HEK293T (cell line): ENCODE measurements at regions not wholly inside any gene's neighbourhood (a gene's known extent, or its start where the extent isn't known, plus 50 kb on each side); places are given as distances from the start of the nearest gene placed in this dataset.

Experiments
- FOXM1 ChIP-seq: fragments of 450-650 bp; IDR thresholded peaks from 2 replicates; pipeline ENCODE4 v1.6.1; 2017; ENCODE audit warnings: mild to moderate bottlenecking, borderline replicate concordance
- LEF1 ChIP-seq: fragments of 450-650 bp; IDR thresholded peaks from 2 replicates; pipeline ENCODE4 v1.6.1; 2017; ENCODE audit warnings: mild to moderate bottlenecking, borderline replicate concordance
- SP1 ChIP-seq: fragments of 450-650 bp; IDR thresholded peaks from 2 replicates; pipeline ENCODE4 v1.6.1; 2017
- SUZ12 ChIP-seq: fragments of 450-650 bp; IDR thresholded peaks from 2 replicates; pipeline ENCODE4 v1.6.1; 2016; ENCODE audit warnings: mild to moderate bottlenecking
- TARDBP ChIP-seq: fragments of 450-650 bp; IDR thresholded peaks from 2 replicates; pipeline ENCODE4 v1.6.1; 2016

DNA sequence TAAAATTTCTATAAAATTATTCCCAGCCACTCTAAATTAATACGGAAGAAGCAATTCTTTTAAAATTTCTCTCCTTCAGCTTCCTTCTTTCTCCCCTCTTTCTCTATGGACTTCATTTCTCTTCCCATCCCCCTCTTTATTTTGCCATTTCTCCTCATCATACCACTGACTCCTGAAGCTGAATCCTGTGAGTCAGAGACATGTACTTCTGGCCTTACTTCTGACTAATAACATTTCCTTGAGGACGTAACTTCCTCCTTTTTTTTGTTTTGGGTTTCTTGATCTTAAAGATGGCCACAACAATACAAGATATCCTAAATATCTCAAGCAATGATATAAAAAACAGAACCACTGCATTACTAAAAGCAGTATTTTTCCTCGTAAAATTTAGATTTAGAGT is 63.6 kb upstream of the DENND1B start:
- TF ChIP-seq LEF1, result no peak
- no peak for TF ChIP-seq TARDBP
- no peak for TF ChIP-seq FOXM1
- TF ChIP-seq SUZ12, result no peak
- TF ChIP-seq SP1, result no peak
